ENCODE measurements at regions not wholly inside any gene's neighbourhood (a gene's known extent, or its start where the extent isn't known, plus 50 kb on each side); places are given as distances from the start of the nearest gene placed in this dataset.

GRCh38 chr20:24892931-24893330 lies 56.1 kb upstream of the CST7 start:
- TF ChIP-seq CTCF (tag by site-specific recombination; IDR thresholded peaks at IDR 0.05) (no peak), ZNF830 (tag by site-specific recombination; IDR thresholded peaks at IDR 0.05; ENCODE audit: low read depth) (no peak)
